SU-DHL-6 (cell line): ENCODE measurements at regions not wholly inside any gene's neighbourhood (a gene's known extent, or its start where the extent isn't known, plus 50 kb on each side); places are given as distances from the start of the nearest gene placed in this dataset.

ENCODE experiments used
- H2AFZ ChIP-seq: fragments of 200-600 bp; sonication (generic); 2 replicates; pipeline ENCODE4 v1.6.1; 2014; ENCODE audit warnings: low read depth, mild to moderate bottlenecking, moderate library complexity, mixed read lengths, antibody characterized with exemption, low read length; ENCODE audit not compliant: severe bottlenecking
- H3F3A ChIP-seq: fragments of 200-600 bp; shearing (Covaris generic); 2 replicates; pipeline ENCODE4 v1.6.0; 2016; ENCODE audit warnings: antibody characterized with exemption, mild to moderate bottlenecking; ENCODE audit not compliant: insufficient read depth
- H3K27ac ChIP-seq: fragments of 200-600 bp; sonication (generic); 2 replicates; pipeline ENCODE4 v1.5.1; 2016; ENCODE audit warnings: low read depth, mild to moderate bottlenecking, low read length, moderate library complexity, mixed read lengths
- H3K27me3 ChIP-seq: fragments of 200-600 bp; sonication (generic), shearing (Covaris generic); 2 replicates; pipeline ENCODE4 v1.6.0; 2014; ENCODE audit warnings: mild to moderate bottlenecking, low read length
- H3K36me3 ChIP-seq: fragments of 200-600 bp; sonication (generic); 2 replicates; pipeline ENCODE4 v1.6.1; 2014; ENCODE audit warnings: mild to moderate bottlenecking, low read length, mixed read lengths
- H3K4me2 ChIP-seq: fragments of 300-600, 200-600 bp; shearing (Covaris generic), sonication (generic); 2 replicates; pipeline ENCODE4 v1.6.0; 2014; ENCODE audit warnings: low read length, low read depth, mild to moderate bottlenecking; ENCODE audit not compliant: poor library complexity, severe bottlenecking
- H3K4me3 ChIP-seq: fragments of 200-600 bp; sonication (generic); 2 replicates; pipeline ENCODE4 v1.5.1; 2014; ENCODE audit warnings: antibody characterized with exemption, low read length, mild to moderate bottlenecking, mixed read lengths; ENCODE audit not compliant: insufficient read depth, poor library complexity, severe bottlenecking
- H3K79me2 ChIP-seq: fragments of 200-600 bp; sonication (generic); 2 replicates; pipeline ENCODE4 v1.6.1; 2014; ENCODE audit warnings: mild to moderate bottlenecking, low read length, moderate library complexity; ENCODE audit not compliant: insufficient read depth
- H3K9ac ChIP-seq: fragments of 200-600 bp; sonication (generic); 2 replicates; pipeline ENCODE4 v1.7.0; 2014; ENCODE audit warnings: mild to moderate bottlenecking, low read length
- H3K9me2 ChIP-seq: fragments of 200-600 bp; sonication (generic); replicated peaks from 2 replicates; pipeline ENCODE4 v1.6.1; 2014; ENCODE audit warnings: low read length; ENCODE audit not compliant: insufficient read depth
- H3K9me3 ChIP-seq: fragments of 200-600 bp; sonication (generic); 2 replicates; pipeline ENCODE4 v1.6.1; 2014; ENCODE audit warnings: low read length, mixed read lengths; ENCODE audit not compliant: insufficient read depth
- H4K20me1 ChIP-seq: fragments of 200-600 bp; sonication (generic); 2 replicates; pipeline ENCODE4 v1.6.1; 2014; ENCODE audit warnings: low read depth, mild to moderate bottlenecking, antibody characterized with exemption, low read length, moderate library complexity, mixed read lengths
- EZH2phosphoT487 ChIP-seq: fragments of 200-600 bp; sonication (generic), shearing (Covaris generic); conservative IDR thresholded peaks from 2 replicates; pipeline ENCODE4 v1.6.1; 2018; ENCODE audit warnings: mild to moderate bottlenecking, antibody characterized with exemption, low read length, moderate library complexity, mixed read lengths
- TF ChIP-seq, protein P1 (sequence below): fragments of 200-600 bp; sonication (generic); IDR thresholded peaks from one replicate; pipeline ENCODE4 v1.5.1; 2017; ENCODE audit warnings: antibody characterized with exemption, mild to moderate bottlenecking, low read length, moderate library complexity; ENCODE audit not compliant: insufficient read depth, poor library complexity, severe bottlenecking

DNA sequence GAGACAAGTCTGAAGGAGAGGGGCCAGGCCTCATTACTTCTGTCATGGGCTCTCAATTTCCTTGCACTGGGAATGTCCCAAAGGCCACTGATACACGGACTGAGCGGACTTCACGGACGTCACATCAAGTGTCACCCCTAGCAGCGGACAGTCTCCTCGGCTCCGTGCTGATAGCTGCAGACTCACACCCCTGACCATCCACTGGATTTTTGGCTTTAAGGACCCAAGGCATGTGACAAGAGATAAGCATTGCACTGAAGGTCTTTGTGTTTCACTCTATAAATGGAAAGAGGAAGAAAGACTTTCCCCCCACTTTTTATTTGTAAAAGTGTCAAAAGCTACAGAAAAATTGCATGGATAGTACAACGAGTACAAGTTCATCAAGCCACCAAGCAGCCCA, 200.4 kb upstream of the FGGY start:
- H3F3A ChIP-seq = no peaks in the 10 kb centered on the region
- H3K9ac ChIP-seq = no peak overlapping the region
- no peak overlapping the region for H3K27ac ChIP-seq
- H3K4me3 ChIP-seq = no peak overlapping the region
- no peaks in the 10 kb centered on the region for H3K9me3 ChIP-seq
- H3K9me2 ChIP-seq = no peaks in the 10 kb centered on the region
- H2AFZ ChIP-seq = no peak overlapping the region
- H3K4me2 ChIP-seq = no peak overlapping the region
- H3K36me3 ChIP-seq = no peaks in the 10 kb centered on the region
- H3K79me2 ChIP-seq = no peaks in the 10 kb centered on the region
- no peaks in the 10 kb centered on the region for H4K20me1 ChIP-seq
- no peaks in the 10 kb centered on the region for H3K27me3 ChIP-seq
- TF ChIP-seq EZH2phosphoT487 = no peak
- TF ChIP-seq, protein P1, sequence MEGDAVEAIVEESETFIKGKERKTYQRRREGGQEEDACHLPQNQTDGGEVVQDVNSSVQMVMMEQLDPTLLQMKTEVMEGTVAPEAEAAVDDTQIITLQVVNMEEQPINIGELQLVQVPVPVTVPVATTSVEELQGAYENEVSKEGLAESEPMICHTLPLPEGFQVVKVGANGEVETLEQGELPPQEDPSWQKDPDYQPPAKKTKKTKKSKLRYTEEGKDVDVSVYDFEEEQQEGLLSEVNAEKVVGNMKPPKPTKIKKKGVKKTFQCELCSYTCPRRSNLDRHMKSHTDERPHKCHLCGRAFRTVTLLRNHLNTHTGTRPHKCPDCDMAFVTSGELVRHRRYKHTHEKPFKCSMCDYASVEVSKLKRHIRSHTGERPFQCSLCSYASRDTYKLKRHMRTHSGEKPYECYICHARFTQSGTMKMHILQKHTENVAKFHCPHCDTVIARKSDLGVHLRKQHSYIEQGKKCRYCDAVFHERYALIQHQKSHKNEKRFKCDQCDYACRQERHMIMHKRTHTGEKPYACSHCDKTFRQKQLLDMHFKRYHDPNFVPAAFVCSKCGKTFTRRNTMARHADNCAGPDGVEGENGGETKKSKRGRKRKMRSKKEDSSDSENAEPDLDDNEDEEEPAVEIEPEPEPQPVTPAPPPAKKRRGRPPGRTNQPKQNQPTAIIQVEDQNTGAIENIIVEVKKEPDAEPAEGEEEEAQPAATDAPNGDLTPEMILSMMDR = no peak

DNA sequence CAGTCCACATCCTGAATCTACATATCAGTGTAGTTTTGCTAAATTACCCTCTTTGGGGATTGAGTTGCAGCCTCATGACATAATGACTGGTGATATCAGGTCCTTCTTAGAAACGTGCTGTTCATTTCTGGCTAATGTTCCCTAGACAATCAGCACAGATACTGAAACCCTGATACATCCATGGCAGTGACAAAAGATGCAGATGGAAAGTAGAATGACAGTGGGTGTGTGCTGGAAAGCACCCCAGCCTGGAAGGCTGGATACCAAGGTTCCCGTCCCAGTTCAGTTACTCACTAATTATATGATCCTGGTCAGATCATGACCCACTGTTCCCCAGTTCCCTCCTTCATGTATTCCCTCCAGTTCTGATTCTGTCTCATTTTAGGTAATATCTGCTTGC, 198.2 kb upstream of the FGGY start:
- H3K36me3 ChIP-seq = no peaks in the 10 kb centered on the region
- no peak overlapping the region for H2AFZ ChIP-seq
- H3K4me2 ChIP-seq = no peak overlapping the region
- TF ChIP-seq EZH2phosphoT487 = no peak
- TF ChIP-seq, protein P1 = no peak
- no peaks in the 10 kb centered on the region for H3K9me3 ChIP-seq
- no peak overlapping the region for H3K27ac ChIP-seq
- H4K20me1 ChIP-seq = no peaks in the 10 kb centered on the region
- H3K4me3 ChIP-seq = no peak overlapping the region
- no peak overlapping the region for H3K9ac ChIP-seq
- no peaks in the 10 kb centered on the region for H3F3A ChIP-seq
- H3K9me2 ChIP-seq = no peaks in the 10 kb centered on the region
- no peaks in the 10 kb centered on the region for H3K79me2 ChIP-seq
- H3K27me3 ChIP-seq = no peaks in the 10 kb centered on the region

DNA sequence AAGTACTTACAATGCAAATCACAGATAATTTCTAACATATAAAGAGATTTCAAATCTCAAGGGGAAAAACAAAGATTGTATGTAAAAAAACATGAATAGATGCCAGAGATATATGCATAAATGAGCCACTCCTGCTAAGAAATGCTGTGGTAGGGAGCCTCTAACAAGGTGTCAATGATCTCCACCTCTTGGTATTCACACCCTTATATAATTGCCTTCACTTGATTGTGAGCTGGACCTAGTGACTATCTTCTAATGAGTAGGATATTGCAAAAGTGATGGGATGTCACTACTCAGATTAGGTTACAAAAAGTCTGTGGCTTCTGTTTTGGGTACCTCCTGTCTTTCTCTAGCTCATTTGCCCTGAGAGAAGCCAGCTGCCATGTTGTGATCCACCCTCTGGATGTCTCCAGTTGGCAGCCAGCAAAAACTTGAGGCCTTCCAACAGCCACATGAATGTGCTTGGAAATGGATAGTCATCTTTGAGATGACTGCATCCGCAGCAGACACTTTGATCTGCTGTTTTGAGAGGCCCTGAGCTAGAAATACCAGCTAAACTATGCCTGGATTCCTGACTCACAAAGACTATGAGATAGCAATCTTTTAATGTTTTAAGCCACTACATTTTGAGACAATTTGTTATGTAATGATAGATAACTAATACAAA, 196.1 kb upstream of the FGGY start:
- H4K20me1 ChIP-seq = no peaks in the 10 kb centered on the region
- no peak overlapping the region for H3K4me2 ChIP-seq
- H2AFZ ChIP-seq = no peak overlapping the region
- H3K9me3 ChIP-seq = no peaks in the 10 kb centered on the region
- H3K36me3 ChIP-seq = no peaks in the 10 kb centered on the region
- no peaks in the 10 kb centered on the region for H3K27me3 ChIP-seq
- no peak overlapping the region for H3K27ac ChIP-seq
- H3K9ac ChIP-seq = no peak overlapping the region
- TF ChIP-seq EZH2phosphoT487 = no peak
- TF ChIP-seq, protein P1 = no peak
- H3K79me2 ChIP-seq = no peaks in the 10 kb centered on the region
- H3K9me2 ChIP-seq = no peaks in the 10 kb centered on the region
- no peak overlapping the region for H3K4me3 ChIP-seq
- H3F3A ChIP-seq = no peaks in the 10 kb centered on the region
